ENCODE measurements at regions not wholly inside any gene's neighbourhood (a gene's known extent, or its start where the extent isn't known, plus 50 kb on each side); places are given as distances from the start of the nearest gene placed in this dataset.
"Not testable (repeated sequence)": the region's sequence is repeated elsewhere in the genome, so short reads cannot be mapped to it uniquely, and the experiment has no call there.

DNA sequence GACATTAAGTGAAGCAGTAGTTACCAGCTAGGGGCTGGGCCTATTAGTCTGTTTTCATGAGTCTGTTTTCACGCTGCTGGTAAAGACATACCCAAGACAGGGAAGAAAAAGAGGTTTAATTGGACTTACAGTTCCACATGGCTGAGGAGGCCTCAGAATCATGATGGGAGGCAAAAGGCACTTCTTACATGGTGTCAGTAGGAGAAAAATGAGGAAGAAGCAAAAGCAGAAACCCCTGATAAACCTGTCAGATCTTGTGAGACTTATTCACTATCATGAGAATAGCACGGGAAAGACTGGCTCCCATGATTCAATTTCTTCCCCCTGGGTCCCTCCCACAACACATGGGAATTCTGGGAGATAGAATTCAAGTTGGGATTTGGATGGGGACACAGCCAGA, 108.0 kb upstream of the LNX1 start:
- H3K27me3 ChIP-seq (ENCODE audit: insufficient read depth, low read depth, low read length); H3K9me2 ChIP-seq (ENCODE audit: insufficient read depth, low read length); H3K9ac ChIP-seq (ENCODE audit: low read length); H4K20me1 ChIP-seq (ENCODE audit: insufficient read depth); H2AFZ ChIP-seq (ENCODE audit: low read depth, low read length); H3K79me2 ChIP-seq (replicated peaks; ENCODE audit: insufficient read depth, low read length); H3K36me3 ChIP-seq (ENCODE audit: insufficient read depth, low read length); H3F3A ChIP-seq (ENCODE audit: insufficient read depth, low read length, poor library complexity, severe bottlenecking); H3K9me3 ChIP-seq (ENCODE audit: low read length); H3K4me2 ChIP-seq (ENCODE audit: low read length); H3K27ac ChIP-seq (ENCODE audit: low read length); H3K4me3 ChIP-seq (ENCODE audit: low read length): not testable (repeated sequence)

DNA sequence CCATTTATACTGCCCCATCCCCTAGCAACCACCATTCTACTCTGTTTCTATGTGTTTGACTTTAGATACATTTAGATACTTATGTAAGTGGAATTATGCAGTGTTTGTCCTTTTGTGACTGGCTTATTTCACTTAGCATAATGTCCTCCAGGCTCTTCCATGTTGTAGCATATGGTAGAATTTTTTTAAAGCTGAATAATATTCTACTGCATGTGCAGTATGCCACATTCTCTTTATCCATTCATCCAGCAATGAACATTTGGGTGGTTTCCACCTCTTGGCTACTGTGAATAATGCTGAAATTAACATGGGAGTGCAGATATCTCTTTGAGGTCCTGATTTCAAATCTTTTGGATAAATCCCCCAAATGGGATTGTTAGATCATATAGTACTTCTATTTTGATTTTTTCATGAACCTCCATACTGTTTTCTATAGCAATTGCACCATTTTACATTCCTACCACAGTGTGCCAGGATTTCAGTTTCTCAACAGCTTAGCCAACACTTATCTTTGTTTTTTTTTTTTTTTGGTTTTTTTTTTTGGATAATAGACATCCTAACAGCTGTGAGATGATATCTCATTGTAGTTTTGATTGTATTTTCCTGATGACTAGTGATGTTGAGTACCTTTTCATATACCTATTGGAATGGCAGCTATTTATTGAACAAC, 105.9 kb upstream of the LNX1 start:
- TF ChIP-seq RAD21 (conservative IDR thresholded peaks at IDR 0.05): no peak
- no peak for TF ChIP-seq EP300 (conservative IDR thresholded peaks at IDR 0.05; ENCODE audit: poor library complexity, severe bottlenecking)
- no peak for TF ChIP-seq REST (IDR thresholded peaks at IDR 0.05; ENCODE audit: borderline replicate concordance)
- no peak for TF ChIP-seq MXI1 (conservative IDR thresholded peaks at IDR 0.05; ENCODE audit: poor library complexity, severe bottlenecking)
- no peak for TF ChIP-seq POLR2AphosphoS5 (IDR thresholded peaks at IDR 0.05)
- no peaks in the 10 kb centered on the region for H3K36me3 ChIP-seq (ENCODE audit: insufficient read depth, low read length)
- H3K27me3 ChIP-seq (ENCODE audit: insufficient read depth, low read depth, low read length): no peaks in the 10 kb centered on the region

DNA sequence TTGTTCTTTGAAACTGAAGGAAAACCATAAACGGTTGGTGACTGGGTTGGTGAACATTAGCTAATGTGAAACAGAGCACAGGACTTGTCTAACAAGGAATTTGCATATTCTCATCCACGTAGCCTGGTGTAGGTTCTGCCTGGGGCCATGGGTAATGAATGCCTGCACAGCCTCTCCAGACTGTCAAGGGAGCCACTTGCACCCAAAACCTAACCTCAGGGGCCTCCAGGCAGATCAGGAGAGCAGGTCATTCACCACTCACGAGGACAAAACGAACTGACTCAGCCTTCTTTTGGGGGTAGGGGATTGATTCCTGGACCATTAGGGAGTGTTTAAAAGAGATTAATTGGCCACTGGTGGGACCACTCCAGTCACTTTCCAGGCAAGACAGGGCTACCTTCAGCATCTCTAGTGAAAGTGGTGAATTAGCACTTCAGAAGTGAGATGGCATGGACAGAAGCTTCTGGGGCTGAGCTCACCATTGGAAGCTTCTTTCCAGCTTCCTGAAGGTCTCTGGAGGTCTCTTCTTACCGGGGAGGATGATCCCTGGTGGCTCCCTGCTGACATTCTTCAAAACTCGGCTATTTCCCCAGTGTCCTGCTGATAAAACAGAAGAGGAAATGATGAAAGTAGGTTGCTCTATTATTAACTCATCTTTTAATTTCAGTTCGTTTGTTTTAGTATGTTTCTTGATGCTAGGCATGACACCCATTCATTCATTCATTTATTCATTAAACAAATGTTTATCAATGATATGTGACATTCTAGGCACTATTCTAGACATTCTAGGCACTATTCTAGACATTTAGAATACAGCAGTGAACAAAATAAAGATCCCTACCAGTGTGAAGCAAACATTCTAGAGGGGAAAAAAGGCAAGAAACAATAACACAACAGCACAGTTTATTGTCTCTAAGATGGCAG, 104.5 kb upstream of the LNX1 start:
- Histone ChIP-seq H3K79me2 (replicated peaks; ENCODE audit: insufficient read depth, low read length) (no peaks in the 10 kb centered on the region), H3F3A (ENCODE audit: insufficient read depth, low read length, poor library complexity, severe bottlenecking) (no peaks in the 10 kb centered on the region), H4K20me1 (ENCODE audit: insufficient read depth) (no peaks in the 10 kb centered on the region), H3K4me2 (ENCODE audit: low read length) (no peak overlapping the region), H2AFZ (ENCODE audit: low read depth, low read length) (no peak overlapping the region), H3K27ac (ENCODE audit: low read length) (no peak overlapping the region), H3K36me3 (ENCODE audit: insufficient read depth, low read length) (no peaks in the 10 kb centered on the region), H3K9ac (ENCODE audit: low read length) (no peak overlapping the region), H3K4me3 (ENCODE audit: low read length) (no peak overlapping the region), H3K27me3 (ENCODE audit: insufficient read depth, low read depth, low read length) (no peaks in the 10 kb centered on the region), H3K9me2 (ENCODE audit: insufficient read depth, low read length) (no peaks in the 10 kb centered on the region), H3K9me3 (ENCODE audit: low read length) (no peaks in the 10 kb centered on the region)
- TF ChIP-seq EZH2 (IDR thresholded peaks at IDR 0.05; ENCODE audit: borderline replicate concordance, insufficient read depth, low read length, poor library complexity, severe bottlenecking) (no peak), REST (IDR thresholded peaks at IDR 0.05; ENCODE audit: borderline replicate concordance) (no peak), TAF1 (IDR thresholded peaks at IDR 0.05; ENCODE audit: low read depth) (no peak), SMC3 (conservative IDR thresholded peaks at IDR 0.05; ENCODE audit: poor library complexity) (no peak), RAD21 (conservative IDR thresholded peaks at IDR 0.05) (no peak), MXI1 (conservative IDR thresholded peaks at IDR 0.05; ENCODE audit: poor library complexity, severe bottlenecking) (no peak), EP300 (conservative IDR thresholded peaks at IDR 0.05; ENCODE audit: poor library complexity, severe bottlenecking) (no peak), POLR2AphosphoS5 (IDR thresholded peaks at IDR 0.05) (no peak)
- TF ChIP-seq, protein P1, sequence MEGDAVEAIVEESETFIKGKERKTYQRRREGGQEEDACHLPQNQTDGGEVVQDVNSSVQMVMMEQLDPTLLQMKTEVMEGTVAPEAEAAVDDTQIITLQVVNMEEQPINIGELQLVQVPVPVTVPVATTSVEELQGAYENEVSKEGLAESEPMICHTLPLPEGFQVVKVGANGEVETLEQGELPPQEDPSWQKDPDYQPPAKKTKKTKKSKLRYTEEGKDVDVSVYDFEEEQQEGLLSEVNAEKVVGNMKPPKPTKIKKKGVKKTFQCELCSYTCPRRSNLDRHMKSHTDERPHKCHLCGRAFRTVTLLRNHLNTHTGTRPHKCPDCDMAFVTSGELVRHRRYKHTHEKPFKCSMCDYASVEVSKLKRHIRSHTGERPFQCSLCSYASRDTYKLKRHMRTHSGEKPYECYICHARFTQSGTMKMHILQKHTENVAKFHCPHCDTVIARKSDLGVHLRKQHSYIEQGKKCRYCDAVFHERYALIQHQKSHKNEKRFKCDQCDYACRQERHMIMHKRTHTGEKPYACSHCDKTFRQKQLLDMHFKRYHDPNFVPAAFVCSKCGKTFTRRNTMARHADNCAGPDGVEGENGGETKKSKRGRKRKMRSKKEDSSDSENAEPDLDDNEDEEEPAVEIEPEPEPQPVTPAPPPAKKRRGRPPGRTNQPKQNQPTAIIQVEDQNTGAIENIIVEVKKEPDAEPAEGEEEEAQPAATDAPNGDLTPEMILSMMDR (IDR thresholded peaks at IDR 0.05; ENCODE audit: poor library complexity, severe bottlenecking): no peak

More for the DNA sequence above, 105.9 kb upstream of the LNX1 start:
- Histone ChIP-seq H2AFZ (ENCODE audit: low read depth, low read length) (no peak overlapping the region), H3F3A (ENCODE audit: insufficient read depth, low read length, poor library complexity, severe bottlenecking) (no peaks in the 10 kb centered on the region), H3K4me2 (ENCODE audit: low read length) (no peak overlapping the region), H3K79me2 (replicated peaks; ENCODE audit: insufficient read depth, low read length) (no peaks in the 10 kb centered on the region), H3K4me3 (ENCODE audit: low read length) (no peak overlapping the region), H3K9me2 (ENCODE audit: insufficient read depth, low read length) (no peaks in the 10 kb centered on the region), H3K9me3 (ENCODE audit: low read length) (no peaks in the 10 kb centered on the region), H4K20me1 (ENCODE audit: insufficient read depth) (no peaks in the 10 kb centered on the region), H3K9ac (ENCODE audit: low read length) (no peak overlapping the region), H3K27ac (ENCODE audit: low read length) (no peak overlapping the region)
